ENCODE measurements at regions not wholly inside any gene's neighbourhood (a gene's known extent, or its start where the extent isn't known, plus 50 kb on each side); places are given as distances from the start of the nearest gene placed in this dataset.

DNA sequence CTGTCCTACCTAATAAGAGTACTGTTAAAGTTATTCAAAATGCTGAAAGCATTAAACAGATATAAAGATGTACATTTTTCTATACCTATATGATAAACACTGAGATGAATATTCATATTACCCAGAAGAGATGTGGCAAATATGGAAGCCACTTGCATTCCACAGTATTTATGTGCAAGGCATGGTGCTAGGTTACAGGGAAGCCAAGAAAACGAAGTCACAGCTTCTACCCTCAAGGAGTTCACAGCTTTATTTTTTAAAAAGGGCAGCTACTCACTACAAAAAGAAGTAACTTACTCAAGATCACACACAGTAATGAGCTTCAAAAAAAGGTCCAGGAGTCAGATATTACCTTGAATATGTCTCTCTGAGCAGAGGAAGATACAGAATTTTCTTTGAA lies 484.6 kb downstream of the ZNF608 start:
- Mint-ChIP-seq H3K27ac (no peak overlapping the region), H3K36me3 (no peaks in the 10 kb centered on the region), H3K27me3 (no peaks in the 10 kb centered on the region), H3K4me3 (no peak overlapping the region), H3K9me3 (ENCODE audit: low read depth) (no peaks in the 10 kb centered on the region), H3K4me1 (ENCODE audit: low read depth) (no peaks in the 10 kb centered on the region)

DNA sequence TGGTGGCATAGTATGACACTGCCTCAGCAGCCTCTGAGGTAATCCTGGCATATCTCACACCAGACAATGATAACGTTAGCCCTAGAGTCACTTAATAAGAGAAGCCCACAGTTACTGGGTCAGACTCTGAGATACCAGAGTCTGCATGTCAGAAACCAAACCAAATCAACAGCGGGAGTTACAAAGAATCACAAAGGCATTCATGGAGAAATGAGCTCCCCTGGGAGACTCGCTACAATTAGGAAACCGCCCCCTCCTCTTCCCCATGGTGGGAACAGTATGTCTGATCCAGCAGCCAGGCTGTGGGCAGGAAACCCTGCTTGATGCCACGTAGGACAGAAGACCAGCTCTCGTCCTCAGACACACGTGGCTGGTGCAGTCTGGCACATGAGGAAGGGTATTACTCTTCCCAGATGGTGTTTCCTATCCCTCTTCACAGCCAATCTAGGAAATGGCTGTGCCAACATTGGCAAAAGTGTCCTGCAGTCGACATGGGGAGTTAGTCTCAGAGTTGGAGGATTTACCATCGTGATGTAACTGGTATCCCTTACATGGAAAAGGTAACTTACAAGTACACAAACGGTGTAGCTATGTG lies 485.4 kb downstream of the ZNF608 start:
- Mint-ChIP-seq H3K4me1 (ENCODE audit: low read depth) (no peaks in the 10 kb centered on the region), H3K27me3 (no peaks in the 10 kb centered on the region), H3K9me3 (ENCODE audit: low read depth) (peaks cover 5% of the 10 kb centered on the region), H3K4me3 (no peak overlapping the region), H3K36me3 (no peaks in the 10 kb centered on the region), H3K27ac (no peak overlapping the region)

DNA sequence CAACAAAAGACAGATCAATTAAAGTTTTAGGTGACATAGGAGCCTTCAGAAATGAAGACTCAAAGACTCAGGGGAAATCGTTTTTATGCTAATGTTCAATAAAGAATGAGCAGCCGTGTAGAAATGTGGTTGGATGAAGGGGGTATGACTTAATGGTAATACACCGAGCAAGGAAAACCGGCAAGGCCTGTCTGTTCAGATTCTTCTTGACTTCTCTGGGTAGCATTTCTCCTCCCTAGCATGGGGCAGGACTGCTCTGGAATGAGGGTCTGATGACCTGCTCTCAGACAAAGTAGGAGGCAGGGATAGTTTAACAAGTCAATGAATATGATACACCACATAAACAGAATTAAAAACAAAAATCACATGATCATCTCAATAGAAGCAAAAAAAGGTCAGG lies 487.4 kb downstream of the ZNF608 start:
- H3K4me3 Mint-ChIP-seq = no peak overlapping the region
- H3K9me3 Mint-ChIP-seq (ENCODE audit: low read depth) = peaks cover 8% of the 10 kb centered on the region
- H3K27me3 Mint-ChIP-seq = no peaks in the 10 kb centered on the region
- no peaks in the 10 kb centered on the region for H3K36me3 Mint-ChIP-seq
- no peaks in the 10 kb centered on the region for H3K4me1 Mint-ChIP-seq (ENCODE audit: low read depth)
- H3K27ac Mint-ChIP-seq = no peak overlapping the region

DNA sequence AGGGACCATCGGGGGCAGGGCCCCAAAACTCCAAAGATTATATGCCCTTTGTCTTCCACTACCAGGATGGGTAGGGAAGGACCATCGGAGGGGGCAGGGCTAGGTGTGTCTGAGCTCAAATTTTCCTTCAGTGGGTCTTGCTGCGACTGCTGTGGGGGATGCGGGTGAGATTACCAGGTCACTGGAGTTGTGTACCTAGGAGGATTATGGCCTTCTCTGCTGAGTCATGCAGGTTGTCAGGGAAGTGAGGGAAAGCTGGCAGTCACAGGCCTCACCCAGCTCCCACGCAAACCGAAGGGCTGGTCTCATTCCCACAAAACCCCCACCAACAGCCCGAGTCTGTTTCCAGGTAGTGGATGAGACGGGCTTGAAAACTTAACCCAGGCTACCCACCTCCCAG lies 489.4 kb downstream of the ZNF608 start:
- no peaks in the 10 kb centered on the region for H3K4me1 Mint-ChIP-seq (ENCODE audit: low read depth)
- no peaks in the 10 kb centered on the region for H3K27me3 Mint-ChIP-seq
- no peaks in the 10 kb centered on the region for H3K36me3 Mint-ChIP-seq
- no peak overlapping the region for H3K27ac Mint-ChIP-seq
- H3K4me3 Mint-ChIP-seq = no peak overlapping the region
- peaks cover 8% of the 10 kb centered on the region for H3K9me3 Mint-ChIP-seq (ENCODE audit: low read depth)

DNA sequence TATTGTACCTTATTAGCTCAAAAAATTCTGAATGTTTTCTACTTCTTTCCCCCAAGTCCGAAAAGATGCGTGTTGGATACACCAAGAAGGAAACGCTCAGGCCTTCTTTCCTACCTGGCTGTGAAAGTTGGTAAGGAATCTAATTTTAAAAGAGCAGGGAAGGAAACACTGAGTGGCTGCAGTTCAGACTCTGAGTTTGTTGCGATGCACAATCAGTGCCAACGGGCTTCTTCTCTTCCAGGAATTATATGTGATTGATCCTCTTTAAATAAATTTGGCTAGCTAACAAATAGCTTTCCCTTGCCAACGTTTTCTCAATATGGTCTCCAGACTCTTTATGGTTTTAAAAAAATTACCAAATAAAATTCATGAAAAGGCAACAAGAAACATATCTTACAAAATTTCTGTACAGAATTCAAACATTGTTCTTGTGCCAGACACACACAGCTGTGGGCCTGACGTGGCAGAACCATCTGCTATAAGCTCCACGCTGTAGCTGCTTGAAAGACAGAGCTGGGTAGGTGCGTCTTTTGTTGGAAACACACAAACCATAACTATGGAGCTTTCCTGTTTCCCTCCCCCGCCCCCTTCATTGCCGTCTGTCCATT lies 493.1 kb downstream of the ZNF608 start:
- peaks cover 8% of the 10 kb centered on the region for H3K9me3 Mint-ChIP-seq (ENCODE audit: low read depth)
- H3K4me1 Mint-ChIP-seq (ENCODE audit: low read depth) = no peaks in the 10 kb centered on the region
- no peaks in the 10 kb centered on the region for H3K36me3 Mint-ChIP-seq
- H3K4me3 Mint-ChIP-seq = no peak overlapping the region
- H3K27me3 Mint-ChIP-seq = no peaks in the 10 kb centered on the region
- no peak overlapping the region for H3K27ac Mint-ChIP-seq

DNA sequence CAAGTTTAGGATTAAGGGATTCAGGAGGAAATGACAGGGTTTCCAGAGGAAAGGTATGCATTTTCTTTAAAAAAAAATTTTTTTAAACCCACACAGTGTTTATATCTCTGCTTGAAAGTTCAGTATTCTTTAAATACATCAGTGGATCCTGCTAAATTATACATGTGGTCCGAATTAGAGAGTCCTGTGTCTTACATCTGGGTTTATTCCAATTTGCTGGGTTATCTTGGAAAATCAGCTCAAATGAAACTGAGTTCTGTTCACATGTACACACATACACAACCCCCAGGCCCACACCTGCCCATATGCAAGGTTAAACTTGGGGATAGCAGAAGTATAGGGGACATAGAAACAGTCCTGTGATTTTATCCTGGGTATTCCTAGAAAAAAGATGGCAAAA lies 493.7 kb downstream of the ZNF608 start:
- no peaks in the 10 kb centered on the region for H3K36me3 Mint-ChIP-seq
- H3K27ac Mint-ChIP-seq = no peak overlapping the region
- peaks cover 8% of the 10 kb centered on the region for H3K9me3 Mint-ChIP-seq (ENCODE audit: low read depth)
- no peaks in the 10 kb centered on the region for H3K4me1 Mint-ChIP-seq (ENCODE audit: low read depth)
- no peak overlapping the region for H3K4me3 Mint-ChIP-seq
- H3K27me3 Mint-ChIP-seq = no peaks in the 10 kb centered on the region

DNA sequence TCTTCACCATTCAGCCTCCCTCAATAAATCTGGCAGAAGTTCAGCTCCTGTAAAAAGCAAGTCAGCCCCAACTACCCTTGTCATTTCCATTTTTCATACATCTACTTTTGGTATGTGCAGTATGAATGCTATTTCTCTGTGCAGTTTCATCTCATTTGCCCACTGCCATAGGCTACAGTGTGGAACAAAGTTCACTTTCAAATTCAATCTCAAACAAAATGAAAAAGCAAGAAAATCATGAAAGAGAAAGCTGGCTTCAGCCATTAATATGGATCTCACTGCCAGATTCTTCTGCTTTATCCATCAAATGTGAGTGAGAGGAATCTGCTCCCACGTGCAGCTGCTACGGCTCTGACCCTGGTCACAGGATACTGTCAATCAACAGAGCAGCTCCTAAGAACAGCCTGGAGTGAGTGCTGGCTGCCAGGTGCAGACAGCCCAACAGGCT lies 494.2 kb downstream of the ZNF608 start:
- Mint-ChIP-seq H3K4me1 (ENCODE audit: low read depth) (no peaks in the 10 kb centered on the region), H3K27me3 (no peaks in the 10 kb centered on the region), H3K36me3 (no peaks in the 10 kb centered on the region), H3K9me3 (ENCODE audit: low read depth) (peaks cover 8% of the 10 kb centered on the region), H3K4me3 (no peak overlapping the region), H3K27ac (no peak overlapping the region)

DNA sequence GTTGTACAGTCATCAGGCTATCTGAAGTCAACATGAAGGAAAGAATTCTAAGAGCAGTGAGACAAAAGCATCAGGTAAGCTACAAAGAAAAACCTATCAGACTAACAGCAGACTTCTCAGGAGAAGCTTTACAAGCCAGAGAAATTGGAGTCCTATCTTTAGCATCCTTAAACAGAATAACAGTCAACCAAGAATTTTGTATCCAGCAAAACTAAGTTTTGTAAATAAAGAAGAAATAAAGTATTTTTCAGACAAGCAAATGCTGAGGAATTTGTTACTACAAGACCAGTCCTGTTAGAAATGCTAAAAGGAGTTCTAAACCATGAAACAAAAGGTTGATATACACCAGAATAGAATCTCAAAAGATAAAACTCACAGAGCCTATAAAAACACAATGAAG lies 501.2 kb downstream of the ZNF608 start:
- Mint-ChIP-seq H3K9me3 (ENCODE audit: low read depth) (peaks cover 17% of the 10 kb centered on the region), H3K27ac (no peak overlapping the region), H3K4me1 (ENCODE audit: low read depth) (no peaks in the 10 kb centered on the region), H3K27me3 (no peaks in the 10 kb centered on the region), H3K36me3 (no peaks in the 10 kb centered on the region), H3K4me3 (no peak overlapping the region)

DNA sequence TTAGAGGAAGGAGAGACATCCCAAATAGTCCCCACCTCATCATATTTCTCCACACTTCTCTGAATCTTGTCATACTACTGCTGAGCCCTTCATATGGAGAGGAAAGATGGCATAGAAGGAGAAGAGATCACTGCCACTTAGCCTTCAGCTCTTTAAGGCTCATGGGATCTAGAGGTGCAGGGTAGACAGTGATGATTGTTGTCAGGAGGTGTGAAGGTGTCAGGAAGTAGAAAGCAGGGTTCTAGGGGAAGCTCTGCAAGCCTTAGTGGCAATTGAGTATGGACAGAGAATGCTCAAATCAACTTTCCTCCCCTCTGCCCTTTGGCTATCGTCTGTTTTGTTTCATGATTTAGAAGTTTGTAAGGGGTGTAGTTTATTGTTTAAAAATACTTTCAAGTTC lies 505.7 kb downstream of the ZNF608 start:
- Mint-ChIP-seq H3K27me3 (no peaks in the 10 kb centered on the region), H3K4me1 (ENCODE audit: low read depth) (no peaks in the 10 kb centered on the region), H3K27ac (no peak overlapping the region), H3K9me3 (ENCODE audit: low read depth) (peaks cover 15% of the 10 kb centered on the region), H3K4me3 (no peak overlapping the region), H3K36me3 (no peaks in the 10 kb centered on the region)

DNA sequence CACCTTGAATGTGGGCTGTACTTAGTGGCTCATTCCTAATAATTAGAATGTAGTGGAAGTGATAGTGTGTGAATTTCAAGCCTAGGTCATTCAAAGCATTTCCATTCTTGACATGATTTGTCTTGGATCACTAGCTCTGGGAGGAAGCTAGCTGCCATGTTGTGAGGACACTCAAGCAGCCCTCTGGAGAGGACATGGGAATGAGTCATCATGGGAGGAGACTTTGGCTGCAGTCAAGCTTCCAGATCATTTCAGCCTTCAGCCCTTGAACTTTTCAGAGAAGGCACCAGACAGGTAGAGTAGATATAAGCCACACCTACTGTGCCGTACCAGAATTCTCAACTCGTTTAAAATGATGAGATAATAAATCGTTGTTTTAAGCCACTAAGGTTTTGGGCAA lies 506.9 kb downstream of the ZNF608 start:
- H3K4me1 Mint-ChIP-seq (ENCODE audit: low read depth) = no peaks in the 10 kb centered on the region
- no peak overlapping the region for H3K27ac Mint-ChIP-seq

DNA sequence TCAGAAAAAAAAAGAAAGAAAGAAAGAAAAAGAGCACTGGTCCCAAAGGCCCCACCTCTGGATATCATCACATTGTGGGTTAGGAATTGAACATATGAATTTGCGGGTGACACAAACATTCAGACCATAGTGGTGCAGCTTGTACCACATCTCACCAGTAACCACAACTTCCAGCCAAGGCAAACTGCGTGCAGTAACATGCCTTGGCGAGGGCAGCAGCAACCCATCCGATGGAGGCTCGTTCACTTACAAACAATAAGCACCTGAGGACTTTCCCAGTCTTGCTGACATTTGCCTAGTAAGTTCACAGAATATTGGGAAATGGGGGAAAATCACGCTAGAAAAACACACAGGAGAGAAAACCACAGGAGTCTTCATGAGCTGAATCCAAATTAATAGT lies 508.1 kb downstream of the ZNF608 start:
- Mint-ChIP-seq H3K4me3 (no peak overlapping the region), H3K36me3 (no peaks in the 10 kb centered on the region), H3K9me3 (ENCODE audit: low read depth) (peaks cover 8% of the 10 kb centered on the region), H3K4me1 (ENCODE audit: low read depth) (no peaks in the 10 kb centered on the region), H3K27ac (no peak overlapping the region), H3K27me3 (no peaks in the 10 kb centered on the region)

More for the DNA sequence above, 506.9 kb downstream of the ZNF608 start:
- Mint-ChIP-seq H3K9me3 (ENCODE audit: low read depth) (peaks cover 8% of the 10 kb centered on the region), H3K36me3 (no peaks in the 10 kb centered on the region), H3K27me3 (no peaks in the 10 kb centered on the region), H3K4me3 (no peak overlapping the region)

DNA sequence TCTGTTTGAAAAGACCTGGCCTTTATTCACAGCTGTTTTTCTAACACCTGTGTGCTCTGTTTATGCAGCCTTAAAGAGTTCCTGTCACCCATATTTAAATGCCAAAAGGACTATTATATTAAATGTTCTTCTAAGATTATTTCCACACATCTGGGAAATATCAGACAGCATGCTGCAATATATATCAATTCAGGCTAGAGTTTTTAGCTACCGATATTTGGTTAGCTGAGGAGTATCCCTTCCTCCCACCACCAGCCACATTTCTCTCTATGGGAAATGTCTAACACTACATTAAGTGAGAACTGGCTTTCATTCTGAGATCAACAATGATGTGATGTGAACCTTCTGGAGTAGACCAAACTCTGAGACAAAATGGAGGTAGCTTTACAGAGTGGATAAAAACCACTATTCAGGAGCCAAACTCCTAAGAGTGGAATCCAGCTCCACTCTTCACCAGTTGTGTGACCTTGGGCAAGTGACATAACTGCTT lies 509.2 kb downstream of the ZNF608 start:
- Mint-ChIP-seq H3K4me1 (ENCODE audit: low read depth) (no peaks in the 10 kb centered on the region), H3K9me3 (ENCODE audit: low read depth) (peaks cover 8% of the 10 kb centered on the region), H3K27me3 (no peaks in the 10 kb centered on the region), H3K4me3 (no peak overlapping the region), H3K27ac (no peak overlapping the region), H3K36me3 (no peaks in the 10 kb centered on the region)

DNA sequence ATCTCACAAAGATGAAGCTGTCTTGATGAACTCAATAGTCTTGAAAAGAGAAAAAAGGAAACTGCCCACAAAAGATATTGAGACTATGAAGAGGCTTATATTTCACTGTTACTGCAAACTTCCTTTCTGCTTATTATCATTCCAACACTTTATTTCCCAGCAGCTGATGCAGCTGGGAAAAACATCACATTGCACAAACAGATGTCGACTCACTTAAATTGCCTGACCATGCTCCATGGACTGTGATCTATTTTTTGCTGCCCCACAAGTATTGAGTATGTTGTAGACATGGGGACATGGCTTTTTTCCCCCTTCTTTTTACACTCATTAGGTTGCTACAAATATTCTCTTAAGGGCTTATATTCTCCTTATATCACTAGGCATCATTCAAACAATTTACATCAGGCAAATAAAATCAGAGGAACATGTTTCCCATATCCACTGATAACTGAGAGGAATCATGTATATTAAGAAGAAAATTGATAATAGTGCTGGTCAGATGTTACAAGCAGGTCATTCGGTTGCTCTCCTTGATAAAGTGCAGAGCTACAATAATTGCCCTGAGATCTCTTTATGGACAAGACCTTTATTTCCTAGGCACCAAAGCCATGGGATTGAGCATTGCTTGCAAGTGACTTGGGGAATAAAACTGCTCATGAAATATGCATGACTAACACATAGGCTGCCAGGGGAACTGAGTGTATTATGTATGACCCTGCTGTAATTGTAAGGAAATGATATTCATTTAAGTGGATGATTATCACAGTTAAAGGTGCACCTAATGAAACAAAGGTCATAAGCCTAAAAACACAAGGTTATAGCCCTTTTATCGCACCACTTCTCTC lies 509.9 kb downstream of the ZNF608 start:
- Mint-ChIP-seq H3K36me3 (no peaks in the 10 kb centered on the region), H3K4me3 (no peak overlapping the region), H3K27ac (no peak overlapping the region), H3K4me1 (ENCODE audit: low read depth) (no peaks in the 10 kb centered on the region), H3K27me3 (no peaks in the 10 kb centered on the region), H3K9me3 (ENCODE audit: low read depth) (peaks cover 8% of the 10 kb centered on the region)

DNA sequence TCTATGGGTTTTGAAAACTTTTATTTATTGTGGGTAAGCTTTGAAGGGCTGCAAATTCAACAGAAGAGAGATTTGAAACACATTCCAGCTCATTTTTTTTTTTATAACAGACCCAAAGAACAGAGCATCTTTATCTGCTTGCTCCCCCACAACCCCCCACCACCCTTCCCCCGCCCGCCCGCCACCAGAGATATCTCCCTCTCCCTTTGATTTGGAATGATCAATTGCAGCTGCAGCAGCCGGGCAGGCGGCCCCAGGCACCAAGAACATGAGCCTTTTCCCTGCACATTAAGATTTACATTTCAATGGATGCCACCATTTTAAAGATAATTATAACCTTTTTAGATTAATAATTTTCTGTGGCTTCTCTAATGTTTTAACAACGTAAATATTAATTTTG lies 510.9 kb downstream of the ZNF608 start:
- no peaks in the 10 kb centered on the region for H3K36me3 Mint-ChIP-seq
- no peaks in the 10 kb centered on the region for H3K27me3 Mint-ChIP-seq
- H3K9me3 Mint-ChIP-seq (ENCODE audit: low read depth) = peaks cover 5% of the 10 kb centered on the region
- no peak overlapping the region for H3K4me3 Mint-ChIP-seq
- H3K4me1 Mint-ChIP-seq (ENCODE audit: low read depth) = no peaks in the 10 kb centered on the region
- no peak overlapping the region for H3K27ac Mint-ChIP-seq

DNA sequence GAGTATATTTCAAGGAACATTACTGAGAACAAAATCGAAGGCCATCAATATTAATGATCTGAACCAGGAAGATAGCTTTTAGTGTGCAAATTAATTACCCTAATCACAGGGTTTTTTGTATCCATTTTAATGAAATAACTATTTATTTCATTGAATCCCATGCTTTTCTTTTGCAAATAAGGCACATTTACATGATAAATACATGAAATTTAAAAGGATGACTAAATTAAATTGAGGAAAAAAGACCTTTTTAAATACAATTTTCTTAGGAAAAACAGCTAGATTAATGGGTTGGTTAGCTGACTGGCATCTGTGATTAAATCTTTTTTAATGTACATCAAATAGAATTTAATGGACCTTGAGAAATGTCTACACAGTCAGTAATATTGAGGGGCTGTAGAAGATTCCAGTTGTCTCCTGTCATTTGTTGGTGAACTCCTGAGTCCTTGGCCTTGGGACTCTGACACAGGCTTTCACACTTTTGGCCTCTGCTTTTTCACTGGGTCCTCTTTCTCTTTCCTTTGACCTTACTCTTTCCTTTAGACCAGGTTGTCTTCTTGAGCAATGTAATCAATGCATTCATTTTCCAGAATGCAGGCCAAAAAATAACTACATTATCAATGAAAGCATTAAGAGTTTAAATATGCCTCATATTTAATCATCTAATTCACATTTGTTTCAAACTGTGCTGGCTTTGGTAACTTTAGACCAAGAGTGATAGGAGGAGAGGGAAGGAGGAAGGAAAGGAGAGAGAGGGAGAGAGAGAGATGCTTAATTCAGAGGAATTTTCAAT lies 511.5 kb downstream of the ZNF608 start:
- Mint-ChIP-seq H3K4me1 (ENCODE audit: low read depth) (no peaks in the 10 kb centered on the region), H3K27ac (no peak overlapping the region), H3K9me3 (ENCODE audit: low read depth) (peaks cover 5% of the 10 kb centered on the region), H3K27me3 (no peaks in the 10 kb centered on the region), H3K4me3 (no peak overlapping the region), H3K36me3 (no peaks in the 10 kb centered on the region)
